IPS DF 19.7 (cell line): ENCODE measurements at regions not wholly inside any gene's neighbourhood (a gene's known extent, or its start where the extent isn't known, plus 50 kb on each side); places are given as distances from the start of the nearest gene placed in this dataset.
"Not testable (repeated sequence)": the region's sequence is repeated elsewhere in the genome, so short reads cannot be mapped to it uniquely, and the experiment has no call there.

Experiments used
- DNase-seq: peaks from one replicate; pipeline ENCODE4 v3.0.0-alpha.2; 2013; ENCODE audit warnings: low read depth, low spot score

- DNase-seq, result no peak
Measured at GRCh38 chr12:4191642-4192041, 81.9 kb upstream of the CCND2 start.

- no peak for DNase-seq
Measured at GRCh38 chr12:4191149-4191548, 82.4 kb upstream of the CCND2 start.

- DNase-seq, result no peak
Measured at GRCh38 chr12:4190366-4191063, 83.0 kb upstream of the CCND2 start.

- DNase-seq, result no peak
Measured at GRCh38 chr12:4189721-4190120, 83.8 kb upstream of the CCND2 start.

- DNase-seq, result no peak
Measured at GRCh38 chr12:4187916-4188315, 85.6 kb upstream of the CCND2 start.

GRCh38 chr12:4187315-4187714 lies 86.2 kb upstream of the CCND2 start:
- DNase-seq, result not testable (repeated sequence)

- DNase-seq, result no peak
Measured at GRCh38 chr12:4178424-4179170, 95.0 kb upstream of the CCND2 start.

GRCh38 chr12:4177262-4177661 lies 96.3 kb upstream of the CCND2 start:
- no peak for DNase-seq

GRCh38 chr12:4176168-4176567 lies 97.4 kb upstream of the CCND2 start:
- no peak for DNase-seq

GRCh38 chr12:4174417-4174816 lies 99.1 kb upstream of the CCND2 start:
- DNase-seq, result no peak

GRCh38 chr12:4172999-4173398 lies 100.6 kb upstream of the CCND2 start:
- no peak for DNase-seq

GRCh38 chr12:4171742-4172141 lies 101.8 kb upstream of the CCND2 start:
- DNase-seq, result no peak

GRCh38 chr12:4169959-4170358 lies 103.6 kb upstream of the CCND2 start:
- DNase-seq, result no peak

- DNase-seq, result no peak
Measured at GRCh38 chr12:4169531-4169930, 104.0 kb upstream of the CCND2 start.

GRCh38 chr12:4168036-4168435 lies 105.5 kb upstream of the CCND2 start:
- no peak for DNase-seq

GRCh38 chr12:4164559-4165558 lies 108.7 kb upstream of the CCND2 start:
- DNase-seq, result no peak

- no peak for DNase-seq
Measured at GRCh38 chr12:4164188-4164558, 109.4 kb upstream of the CCND2 start.

- no peak for DNase-seq
Measured at GRCh38 chr12:4161718-4162117, 111.8 kb upstream of the CCND2 start.

GRCh38 chr12:4160314-4161040 lies 113.1 kb upstream of the CCND2 start:
- DNase-seq, result no peak

- DNase-seq, result no peak
Measured at GRCh38 chr12:4159851-4160250, 113.7 kb upstream of the CCND2 start.

- no peak for DNase-seq
Measured at GRCh38 chr12:4158306-4158705, 115.3 kb upstream of the CCND2 start.
